Common myeloid progenitor, CD34-positive (primary cell): ENCODE measurements at regions not wholly inside any gene's neighbourhood (a gene's known extent, or its start where the extent isn't known, plus 50 kb on each side); places are given as distances from the start of the nearest gene placed in this dataset.

ENCODE experiments used
- CTCF ChIA-PET: fragments of 350-600 bp; sonication (Branson Sonifier 250); formaldehyde crosslinking; loops from one replicate; lab custom pipeline; 2021; ENCODE audit warnings: antibody characterized with exemption; lab: Charles Lee
- POLR2A ChIA-PET: fragments of 350-600 bp; sonication (Branson Sonifier 250); formaldehyde crosslinking; loops from one replicate; lab custom pipeline; 2021; ENCODE audit warnings: antibody characterized with exemption; lab: Charles Lee
- DNase-seq, 3 donors: peaks; one replicate each; pipeline versions ENCODE4 v3.0.0 to v3.0.0-alpha.2; 2013
- H3K27ac ChIP-seq, 2 experiments: 1 replicate in 1 of 2; 2 replicates in 1 of 2; pipeline ENCODE4 v1.7.0; 2013; ENCODE audit warnings: inconsistent platforms in 2 of 2, low read length in 2 of 2, mild to moderate bottlenecking in 2 of 2, low read depth in 1 of 2, moderate library complexity in 1 of 2; ENCODE audit not compliant: severe bottlenecking in 2 of 2, insufficient read depth in 1 of 2, poor library complexity in 1 of 2
- H3K27me3 ChIP-seq, 5 experiments: replicated peaks in 2 of 5; 1 replicate in 3 of 5; 2 replicates in 2 of 5; pipeline versions ENCODE4 v1.6.1 to v1.7.0; 2013; ENCODE audit warnings: low read length in 4 of 5, mild to moderate bottlenecking in 2 of 5, moderate library complexity in 2 of 5, inconsistent platforms in 1 of 5; ENCODE audit not compliant: insufficient read depth in 5 of 5, control insufficient read depth in 4 of 5
- H3K36me3 ChIP-seq, 4 experiments: 1 replicate in 2 of 4; 2 replicates in 2 of 4; pipeline versions ENCODE4 v1.6.1 to v1.7.0; 2013; ENCODE audit warnings: low read length in 3 of 4, control low read depth in 1 of 4, mild to moderate bottlenecking in 1 of 4; ENCODE audit not compliant: control insufficient read depth in 4 of 4, insufficient read depth in 4 of 4
- H3K4me1 ChIP-seq, 4 experiments: 1 replicate in 3 of 4; 2 replicates in 1 of 4; pipeline versions ENCODE4 v1.6.1 to v1.7.1; 2013; ENCODE audit warnings: low read length in 3 of 4, mild to moderate bottlenecking in 3 of 4, control low read depth in 1 of 4, inconsistent platforms in 1 of 4, moderate library complexity in 1 of 4; ENCODE audit not compliant: control insufficient read depth in 4 of 4, insufficient read depth in 4 of 4; ENCODE audit errors: control extremely low read depth in 1 of 4
- H3K4me3 ChIP-seq, 7 experiments: 1 replicate in 4 of 7; 2 replicates in 3 of 7; pipeline versions ENCODE4 v1.5.1 to v1.7.0; 2013; ENCODE audit warnings: mild to moderate bottlenecking in 7 of 7, low read length in 6 of 7, moderate library complexity in 6 of 7, inconsistent platforms in 2 of 7, low read depth in 2 of 7, control low read depth in 1 of 7; ENCODE audit not compliant: insufficient read depth in 4 of 7, control insufficient read depth in 1 of 7; ENCODE audit errors: extremely low read depth in 1 of 7
- H3K9me3 ChIP-seq, 5 experiments: 1 replicate in 4 of 5; 2 replicates in 1 of 5; pipeline versions ENCODE4 v1.6.1 to v1.7.1; 2013; ENCODE audit warnings: low read length in 4 of 5, mild to moderate bottlenecking in 2 of 5, inconsistent platforms in 1 of 5, low read depth in 1 of 5, moderate library complexity in 1 of 5; ENCODE audit not compliant: control insufficient read depth in 4 of 5, insufficient read depth in 2 of 5; ENCODE audit errors: control extremely low read depth in 1 of 5
- WGBS: methylation state at CpG from one replicate; pipeline ENCODE4 v1.1.5; 2013; ENCODE audit not compliant: insufficient coverage; 5-methylcytosine and 5-hydroxymethylcytosine counted together

DNA sequence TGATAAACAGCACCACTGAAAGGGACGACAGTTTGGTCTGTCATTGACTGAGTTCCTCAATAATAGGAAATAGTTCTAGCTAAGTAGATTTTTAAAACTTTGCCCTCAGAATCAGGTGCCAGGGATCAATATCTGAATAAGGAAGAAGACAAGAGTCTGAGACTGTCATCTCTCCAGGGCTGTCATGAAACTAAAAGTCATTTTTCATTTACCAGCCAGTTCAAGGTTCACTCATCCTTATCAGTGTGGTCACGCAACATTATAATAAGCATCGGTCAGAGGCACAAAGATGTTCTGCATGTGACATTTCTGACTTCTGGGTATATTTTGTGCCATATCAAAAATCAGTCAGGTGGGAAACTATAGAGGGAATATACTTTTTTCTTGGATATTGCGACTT is 52.5 kb upstream of the E2F3 start:
- no peak for DNase-seq
- no peak overlapping the region for H3K27ac ChIP-seq
- ChIA-PET CTCF (interaction anchor here (1.2 to 1.7 kb wide), 2 partner anchors 16 to 179 kb away, joined by 3 to 4 read pairs; no protein-coding TSS in a partner anchor), POLR2A (interaction anchor here (0.8 kb wide), 1 partner anchor 412 kb away, joined by 6 read pairs; no protein-coding TSS in a partner anchor)
- 90% methylated on average over 3 of the region's 4 CpGs for WGBS
- no peaks in the 10 kb centered on the region for H3K4me1 ChIP-seq
- H3K27me3 ChIP-seq: no peaks in the 10 kb centered on the region
- no peak overlapping the region for H3K4me3 ChIP-seq
- no peaks in the 10 kb centered on the region for H3K36me3 ChIP-seq
- H3K9me3 ChIP-seq: peaks cover 1 to 12% (median 7%) of the 10 kb centered on the region in 5 experiments

DNA sequence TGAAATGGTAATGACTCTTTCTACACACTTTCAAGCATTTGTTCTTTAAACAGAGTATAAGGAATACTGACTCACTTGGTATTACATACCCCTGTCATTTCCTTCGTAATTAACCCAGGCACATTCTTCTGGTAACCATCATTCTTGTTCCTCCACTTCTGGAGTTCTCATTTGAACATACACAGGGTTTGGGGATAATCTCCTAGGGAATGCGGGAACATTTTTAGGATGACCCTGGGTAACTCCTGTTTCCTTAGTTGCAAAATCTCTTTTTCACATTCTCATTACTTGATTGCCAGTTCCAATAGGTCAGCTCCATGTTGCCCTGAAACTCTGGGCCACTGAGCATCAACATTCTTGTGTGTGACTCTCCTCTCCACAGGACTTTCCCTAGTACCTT is 51.5 kb upstream of the E2F3 start:
- ChIA-PET POLR2A (no interaction called here), CTCF (interaction anchor here (1.2 kb wide), 1 partner anchor 15 kb away, joined by 3 read pairs; no protein-coding TSS in a partner anchor)
- Histone ChIP-seq H3K27ac (no peak overlapping the region), H3K4me1 (no peaks in the 10 kb centered on the region), H3K36me3 (no peaks in the 10 kb centered on the region), H3K9me3 (peaks cover 1 to 12% (median 7%) of the 10 kb centered on the region in 5 experiments), H3K27me3 (no peaks in the 10 kb centered on the region), H3K4me3 (no peak overlapping the region)
- no peak for DNase-seq
- 100% methylated on average over 2 of the region's 2 CpGs for WGBS

DNA sequence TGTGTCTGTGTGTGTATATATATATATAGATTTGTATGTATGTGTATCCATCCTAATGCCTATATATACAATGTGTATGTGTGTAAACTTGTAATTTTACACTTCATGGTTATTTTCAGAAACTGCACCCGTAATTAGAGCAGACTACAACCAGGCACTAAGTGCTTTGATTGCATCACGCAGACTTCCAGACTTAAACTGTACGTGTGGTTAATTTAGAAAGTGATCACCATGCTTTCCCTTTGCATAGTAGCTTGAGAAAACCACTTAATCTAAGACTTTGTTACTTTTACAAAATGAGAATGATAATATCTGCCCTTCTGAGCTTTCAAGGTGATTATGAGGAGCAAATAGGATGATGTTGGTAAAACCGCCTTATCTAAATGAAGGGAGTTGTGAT is 50.1 kb upstream of the E2F3 start:
- ChIA-PET CTCF (interaction anchor here (1.6 kb wide), 1 partner anchor 13 kb away, joined by 3 read pairs; no protein-coding TSS in a partner anchor), POLR2A (no interaction called here)
- WGBS: 100% methylated on average over 3 of the region's 4 CpGs
- Histone ChIP-seq H3K9me3 (peaks cover 1 to 12% (median 7%) of the 10 kb centered on the region in 5 experiments), H3K4me3 (no peak overlapping the region), H3K4me1 (no peaks in the 10 kb centered on the region), H3K27me3 (no peaks in the 10 kb centered on the region), H3K27ac (no peak overlapping the region), H3K36me3 (no peaks in the 10 kb centered on the region)
- no peak for DNase-seq
